Vagina (tissue), 2 donors: ENCODE measurements at regions not wholly inside any gene's neighbourhood (a gene's known extent, or its start where the extent isn't known, plus 50 kb on each side); places are given as distances from the start of the nearest gene placed in this dataset.

ENCODE experiments used
- DNase-seq, 2 donors: peaks; one replicate each; pipeline ENCODE4 v3.0.0-alpha.2; 2017; ENCODE audit errors: extremely low spot score in 2 of 2
- H3K27ac ChIP-seq: fragments of 200-600 bp; sonication (generic); one replicate; pipeline ENCODE4 v1.5.1; 2019
- H3K27me3 ChIP-seq: fragments of 200-600 bp; sonication (generic); one replicate; pipeline ENCODE4 v1.5.1; 2019
- H3K36me3 ChIP-seq, 2 donors: fragments of 200-600 bp; sonication (generic); one replicate each; pipeline ENCODE4 v1.5.1; 2017 to 2019
- H3K4me1 ChIP-seq: fragments of 200-600 bp; sonication (generic); one replicate; pipeline ENCODE4 v1.5.1; 2019
- H3K4me3 ChIP-seq, 2 donors: fragments of 200-600 bp; sonication (generic); 1 replicate in 1 of 2; 2 replicates in 1 of 2; pipeline ENCODE4 v1.5.1; 2016 to 2019
- H3K9me3 ChIP-seq: fragments of 200-600 bp; sonication (generic); one replicate; pipeline ENCODE4 v1.5.1; 2019
- POLR2A ChIP-seq, 2 donors: fragments of 450-650 bp; IDR thresholded peaks; one replicate each; pipeline ENCODE4 v1.6.1; 2017; ENCODE audit warnings: antibody characterized with exemption in 2 of 2, mild to moderate bottlenecking in 2 of 2, moderate library complexity in 2 of 2
- POLR2AphosphoS5 ChIP-seq, 2 donors: sonication (generic); formaldehyde crosslinking; IDR thresholded peaks; one replicate each; pipeline ENCODE4 v1.9.0; 2017; ENCODE audit warnings: antibody characterized with exemption in 2 of 2, mild to moderate bottlenecking in 2 of 2, low read depth in 1 of 2; ENCODE audit not compliant: insufficient read depth in 1 of 2
- intact Hi-C: fragments of 100-400 bp; cut with DNase I; formaldehyde crosslinking; loops from one replicate; pipeline ENCODE4 v1.15.1; 2023
- TF ChIP-seq, protein P1 (sequence below), 3 experiments: fragments of 450-650 bp in 2 of 3; fragments of 200-600 bp in 1 of 3; sonication (generic) in 1 of 3; IDR thresholded peaks; one replicate each; pipeline ENCODE4 v1.5.1; 2017 to 2019; ENCODE audit warnings: antibody characterized with exemption in 3 of 3, mild to moderate bottlenecking in 2 of 3, moderate library complexity in 2 of 3

DNA sequence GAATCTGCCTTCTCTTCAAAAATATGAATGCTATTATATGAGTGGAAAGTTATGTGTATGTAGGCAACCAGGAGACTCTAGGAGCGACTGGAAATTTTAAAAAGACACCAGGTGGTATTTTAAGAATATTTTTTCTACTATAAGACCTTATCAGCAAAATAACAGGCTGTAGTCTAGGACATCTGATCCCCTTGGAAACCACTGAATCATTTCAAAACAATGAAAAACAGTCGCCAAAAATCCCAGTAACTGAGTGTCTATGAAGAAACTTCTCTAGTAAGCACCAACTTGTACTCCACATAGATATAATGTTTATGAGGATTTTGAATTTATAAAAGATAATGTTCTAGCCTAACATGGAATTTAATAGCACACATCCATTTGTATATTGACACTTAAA, 358.5 kb downstream of the GPATCH2 start:
- Histone ChIP-seq H3K36me3 (no peaks in the 10 kb centered on the region), H3K4me3 (no peak overlapping the region), H3K27ac (no peak overlapping the region), H3K27me3 (no peaks in the 10 kb centered on the region), H3K4me1 (no peaks in the 10 kb centered on the region), H3K9me3 (no peaks in the 10 kb centered on the region)
- TF ChIP-seq POLR2A (IDR thresholded peaks at IDR 0.05) (no peak), POLR2AphosphoS5 (IDR thresholded peaks at IDR 0.05; ENCODE audit: insufficient read depth in 1 of 2, low read depth in 1 of 2) (no peak)
- TF ChIP-seq, protein P1, sequence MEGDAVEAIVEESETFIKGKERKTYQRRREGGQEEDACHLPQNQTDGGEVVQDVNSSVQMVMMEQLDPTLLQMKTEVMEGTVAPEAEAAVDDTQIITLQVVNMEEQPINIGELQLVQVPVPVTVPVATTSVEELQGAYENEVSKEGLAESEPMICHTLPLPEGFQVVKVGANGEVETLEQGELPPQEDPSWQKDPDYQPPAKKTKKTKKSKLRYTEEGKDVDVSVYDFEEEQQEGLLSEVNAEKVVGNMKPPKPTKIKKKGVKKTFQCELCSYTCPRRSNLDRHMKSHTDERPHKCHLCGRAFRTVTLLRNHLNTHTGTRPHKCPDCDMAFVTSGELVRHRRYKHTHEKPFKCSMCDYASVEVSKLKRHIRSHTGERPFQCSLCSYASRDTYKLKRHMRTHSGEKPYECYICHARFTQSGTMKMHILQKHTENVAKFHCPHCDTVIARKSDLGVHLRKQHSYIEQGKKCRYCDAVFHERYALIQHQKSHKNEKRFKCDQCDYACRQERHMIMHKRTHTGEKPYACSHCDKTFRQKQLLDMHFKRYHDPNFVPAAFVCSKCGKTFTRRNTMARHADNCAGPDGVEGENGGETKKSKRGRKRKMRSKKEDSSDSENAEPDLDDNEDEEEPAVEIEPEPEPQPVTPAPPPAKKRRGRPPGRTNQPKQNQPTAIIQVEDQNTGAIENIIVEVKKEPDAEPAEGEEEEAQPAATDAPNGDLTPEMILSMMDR (IDR thresholded peaks at IDR 0.05): no peak
- intact Hi-C loops: no loop called here
- no peak for DNase-seq

DNA sequence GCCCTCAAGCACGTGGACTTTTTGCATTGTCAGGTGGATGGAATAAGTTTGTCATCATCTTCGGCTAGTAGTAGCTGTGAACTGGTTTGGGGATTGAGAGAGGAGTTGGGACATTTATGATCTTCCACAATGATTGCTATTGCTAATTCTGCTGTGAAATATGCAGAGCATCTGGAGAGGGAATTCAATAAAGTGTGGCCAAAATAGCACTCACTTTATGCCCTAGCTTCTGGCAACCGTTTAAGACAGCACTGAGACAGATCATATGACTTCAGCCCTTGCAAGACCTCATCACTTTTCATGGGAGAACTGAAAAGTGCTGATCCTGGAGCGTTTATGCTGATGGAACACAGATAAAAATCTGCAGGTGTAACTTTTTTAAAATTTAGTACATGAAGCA, 360.8 kb downstream of the GPATCH2 start:
- no peak for TF ChIP-seq POLR2AphosphoS5 (IDR thresholded peaks at IDR 0.05; ENCODE audit: insufficient read depth in 1 of 2, low read depth in 1 of 2)
- no peak for DNase-seq
- Histone ChIP-seq H3K9me3 (no peaks in the 10 kb centered on the region), H3K36me3 (no peaks in the 10 kb centered on the region), H3K4me1 (no peaks in the 10 kb centered on the region), H3K27me3 (no peaks in the 10 kb centered on the region), H3K4me3 (no peak overlapping the region), H3K27ac (no peak overlapping the region)
- intact Hi-C loops: no loop called here

DNA sequence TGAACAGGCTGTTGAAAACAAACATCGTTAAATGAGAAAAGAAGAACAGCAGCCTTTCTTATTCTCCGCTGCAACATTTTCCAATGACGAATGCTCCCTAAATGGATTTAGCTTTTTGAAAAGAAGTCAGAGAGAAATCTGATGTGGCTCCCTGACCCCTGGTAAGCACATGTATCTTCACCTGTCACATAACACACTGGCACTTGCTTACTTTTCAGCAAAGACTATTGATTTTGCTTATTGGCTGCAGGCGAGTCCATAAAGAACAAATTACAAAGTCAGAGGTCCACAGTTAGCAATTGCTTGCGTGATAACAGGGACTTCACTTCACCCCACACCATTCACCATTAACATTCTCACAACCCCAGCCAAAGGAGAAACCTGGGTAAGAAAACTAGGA, 362.8 kb downstream of the GPATCH2 start:
- Histone ChIP-seq H3K27ac (no peak overlapping the region), H3K36me3 (no peaks in the 10 kb centered on the region), H3K4me1 (no peaks in the 10 kb centered on the region), H3K9me3 (no peaks in the 10 kb centered on the region), H3K27me3 (no peaks in the 10 kb centered on the region), H3K4me3 (no peak overlapping the region)
- DNase-seq: no peak
- intact Hi-C loops: no loop called here
- TF ChIP-seq, protein P1 (IDR thresholded peaks at IDR 0.05): no peak
- TF ChIP-seq POLR2AphosphoS5 (IDR thresholded peaks at IDR 0.05; ENCODE audit: insufficient read depth in 1 of 2, low read depth in 1 of 2): no peak
- no peak for TF ChIP-seq POLR2A (IDR thresholded peaks at IDR 0.05)

DNA sequence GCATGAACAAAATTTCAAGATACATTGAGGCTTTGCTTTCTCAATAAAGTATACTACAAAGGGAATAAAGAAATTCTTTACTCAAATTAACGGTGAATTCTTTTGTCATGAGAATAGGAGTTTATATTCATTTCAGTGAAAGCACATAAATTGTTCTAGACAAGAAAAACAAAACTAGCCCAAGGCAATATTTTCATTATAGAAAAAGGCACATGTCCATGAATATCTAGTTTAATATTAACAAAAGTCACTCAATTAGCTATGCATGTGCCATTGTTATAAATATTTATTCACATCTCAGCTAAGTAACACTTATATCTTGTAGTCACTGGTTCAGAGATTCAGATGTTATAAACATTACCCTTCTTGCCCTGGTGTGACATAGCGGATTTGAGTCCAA, 369.3 kb downstream of the GPATCH2 start:
- Histone ChIP-seq H3K27ac (no peak overlapping the region), H3K27me3 (no peaks in the 10 kb centered on the region), H3K4me3 (no peak overlapping the region), H3K9me3 (no peaks in the 10 kb centered on the region), H3K4me1 (no peaks in the 10 kb centered on the region), H3K36me3 (no peaks in the 10 kb centered on the region)
- TF ChIP-seq, protein P1 (IDR thresholded peaks at IDR 0.05): no peak
- TF ChIP-seq POLR2AphosphoS5 (IDR thresholded peaks at IDR 0.05; ENCODE audit: insufficient read depth in 1 of 2, low read depth in 1 of 2) (no peak), POLR2A (IDR thresholded peaks at IDR 0.05) (no peak)
- intact Hi-C loops: no loop called here
- DNase-seq: no peak

DNA sequence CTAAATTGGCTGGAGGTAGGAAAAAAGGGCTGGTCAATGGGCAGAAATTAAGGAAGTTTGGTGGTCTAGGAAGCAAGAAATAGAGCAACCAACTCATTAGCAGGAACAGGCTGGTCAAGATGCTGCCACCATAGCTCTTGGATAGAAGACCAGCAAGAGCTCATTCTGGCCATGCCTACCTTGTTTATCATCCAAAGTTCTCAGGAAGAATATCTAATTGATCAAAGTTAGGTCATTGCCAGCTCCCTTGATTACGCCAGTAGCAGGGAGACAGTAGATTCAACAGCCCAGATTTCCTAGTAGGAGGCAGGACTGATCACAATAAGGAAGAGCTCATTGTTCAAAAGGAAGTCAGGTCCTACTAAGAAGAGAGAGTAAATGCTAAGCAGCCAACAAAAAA, 370.2 kb downstream of the GPATCH2 start:
- H3K4me1 ChIP-seq: no peaks in the 10 kb centered on the region
- no peaks in the 10 kb centered on the region for H3K27me3 ChIP-seq
- intact Hi-C loops: no loop called here
- no peaks in the 10 kb centered on the region for H3K36me3 ChIP-seq
- no peaks in the 10 kb centered on the region for H3K9me3 ChIP-seq
- H3K27ac ChIP-seq: no peak overlapping the region
- TF ChIP-seq, protein P1 (IDR thresholded peaks at IDR 0.05): no peak
- TF ChIP-seq POLR2AphosphoS5 (IDR thresholded peaks at IDR 0.05; ENCODE audit: insufficient read depth in 1 of 2, low read depth in 1 of 2): no peak
- TF ChIP-seq POLR2A (IDR thresholded peaks at IDR 0.05): no peak
- DNase-seq: no peak
- no peak overlapping the region for H3K4me3 ChIP-seq

DNA sequence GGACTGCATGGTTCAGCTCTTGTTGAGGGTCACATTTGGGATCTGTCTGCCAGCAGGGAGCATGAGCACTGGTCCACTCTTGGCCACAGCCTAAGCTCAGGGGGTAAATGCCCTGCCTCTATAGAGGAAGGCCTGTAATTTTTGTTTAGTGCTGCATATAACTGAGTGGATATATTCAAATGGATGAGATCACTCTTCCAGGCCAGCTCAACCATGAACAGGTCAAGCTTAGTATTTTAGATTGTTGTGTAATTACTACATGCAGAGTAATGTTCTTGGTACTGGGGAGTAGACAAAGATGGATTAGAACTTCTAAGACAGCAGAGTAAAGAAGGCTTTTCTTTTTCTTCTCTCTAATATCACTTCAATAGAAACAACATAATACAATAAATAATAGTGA, 376.9 kb downstream of the GPATCH2 start:
- H3K4me3 ChIP-seq: no peak overlapping the region
- H3K9me3 ChIP-seq: no peaks in the 10 kb centered on the region
- no peaks in the 10 kb centered on the region for H3K27me3 ChIP-seq
- H3K36me3 ChIP-seq: no peaks in the 10 kb centered on the region
- H3K4me1 ChIP-seq: no peaks in the 10 kb centered on the region
- no peak for DNase-seq
- no peak for TF ChIP-seq POLR2AphosphoS5 (IDR thresholded peaks at IDR 0.05; ENCODE audit: insufficient read depth in 1 of 2, low read depth in 1 of 2)
- TF ChIP-seq POLR2A (IDR thresholded peaks at IDR 0.05): no peak
- TF ChIP-seq, protein P1 (IDR thresholded peaks at IDR 0.05): no peak
- H3K27ac ChIP-seq: no peak overlapping the region
- intact Hi-C loops: no loop called here
